GM12878 (cell line): ENCODE measurements at regions not wholly inside any gene's neighbourhood (a gene's known extent, or its start where the extent isn't known, plus 50 kb on each side); places are given as distances from the start of the nearest gene placed in this dataset.

Experiments
- ATAC-seq: fragments of 200-7000 bp; cut with Tn5 transposase; 3 replicates; pipeline ENCODE4 v1.9.1; 2020; ENCODE audit warnings: mild to moderate bottlenecking, moderate library complexity
- BruUV-seq: library from RNA; stranded (reverse); fragments of 400-500 nt; replicated peaks from 2 replicates; lab custom pipeline; 2021; lab: Mats Ljungman, UMichigan
- CTCF ChIA-PET: fragments of 300-600 bp; sonication (Branson Sonifier 250); formaldehyde crosslinking; extraction: SDS; loops from one replicate; lab custom pipeline; 2021; ENCODE audit warnings: inconsistent platforms; lab: Yijun Ruan, JAX
- POLR2A ChIA-PET: fragments of 350-600 bp; formaldehyde crosslinking; extraction: SDS; loops from one replicate; lab custom pipeline; 2021; ENCODE audit warnings: inconsistent platforms; lab: Charles Lee
- RAD21 ChIA-PET: fragments of 300-600 bp; sonication (Branson Sonifier 250); formaldehyde crosslinking; loops from one replicate; lab custom pipeline; 2023; ENCODE audit warnings: antibody characterized with exemption; ENCODE audit not compliant: unreplicated experiment; lab: Charles Lee
- SMC1A ChIA-PET: fragments of 300-600 bp; sonication (Branson Sonifier 250); formaldehyde crosslinking; loops from one replicate; lab custom pipeline; 2023; ENCODE audit not compliant: unreplicated experiment, uncharacterized antibody; lab: Charles Lee
- DNase-seq: peaks from one replicate; pipeline ENCODE4 v3.0.0-alpha.2; 2011; ENCODE audit warnings: low read depth, low spot score
- FAIRE-seq: peaks from 3 replicates; lab custom pipeline; 2011; peaks lifted over from hg19 to GRCh38; lab: Jason Lieb, UNC
- H2AFZ ChIP-seq: 2 replicates; pipeline ENCODE4 v1.6.0; 2011; ENCODE audit warnings: low read depth, low read length, control low read depth; ENCODE audit not compliant: control insufficient read depth
- H3K27ac ChIP-seq: 2 replicates; pipeline ENCODE4 v1.5.1; 2011; ENCODE audit warnings: control low read depth; ENCODE audit not compliant: control insufficient read depth, insufficient read depth
- H3K27me3 ChIP-seq, 2 experiments: replicated peaks in 1 of 2; 2 replicates each; pipeline versions ENCODE4 v1.6.0 to v1.6.1; 2011; ENCODE audit warnings: low read length in 1 of 2; ENCODE audit not compliant: control insufficient read depth in 2 of 2, insufficient read depth in 2 of 2
- H3K36me3 ChIP-seq, 2 experiments: 2 replicates each; pipeline ENCODE4 v1.5.1; 2011; ENCODE audit warnings: low read length in 1 of 2; ENCODE audit not compliant: control insufficient read depth in 2 of 2, insufficient read depth in 2 of 2
- H3K4me1 ChIP-seq: 2 replicates; pipeline ENCODE4 v1.6.1; 2011; ENCODE audit warnings: mild to moderate bottlenecking, low read length, moderate library complexity, mixed read lengths; ENCODE audit not compliant: control insufficient read depth, insufficient read depth
- H3K4me2 ChIP-seq: 2 replicates; pipeline ENCODE4 v1.6.0; 2011; ENCODE audit warnings: control low read depth; ENCODE audit not compliant: control insufficient read depth, insufficient read depth
- H3K4me3 ChIP-seq: fragments of 200-600 bp; sonication (generic); 2 replicates; pipeline ENCODE4 v1.5.1; 2016
- H3K79me2 ChIP-seq: 2 replicates; pipeline ENCODE4 v1.6.0; 2011; ENCODE audit warnings: low read length; ENCODE audit not compliant: control insufficient read depth, insufficient read depth
- H3K9ac ChIP-seq: 2 replicates; pipeline ENCODE4 v1.8.0; 2011; ENCODE audit warnings: low read length, control low read depth, mixed read lengths; ENCODE audit not compliant: control insufficient read depth, insufficient read depth
- H3K9me3 ChIP-seq: replicated peaks from 3 replicates; pipeline ENCODE4 v1.5.1; 2011; ENCODE audit warnings: mild to moderate bottlenecking, low read length; ENCODE audit not compliant: control insufficient read depth, insufficient read depth
- H4K20me1 ChIP-seq: 2 replicates; pipeline ENCODE4 v1.6.0; 2011; ENCODE audit not compliant: control insufficient read depth, insufficient read depth
- ATF7 ChIP-seq: fragments of 450-650 bp; IDR thresholded peaks from 2 replicates; pipeline ENCODE4 v1.6.1; 2016; ENCODE audit warnings: low read depth, mild to moderate bottlenecking
- CHD2 ChIP-seq: IDR thresholded peaks from 2 replicates; pipeline ENCODE4 v1.6.1; 2011; ENCODE audit warnings: low read depth, low read length, improper control_type of control experiment, borderline replicate concordance
- MTA2 ChIP-seq: fragments of 450-650 bp; IDR thresholded peaks from 2 replicates; pipeline ENCODE4 v1.6.1; 2016; ENCODE audit warnings: low read depth, mild to moderate bottlenecking, moderate library complexity
- MTA3 ChIP-seq: IDR thresholded peaks from 2 replicates; pipeline ENCODE4 v1.6.1; 2012; ENCODE audit warnings: low read length, inconsistent platforms, borderline replicate concordance
- NBN ChIP-seq: fragments of 450-650 bp; IDR thresholded peaks from 2 replicates; pipeline ENCODE4 v1.6.1; 2016
- RAD51 ChIP-seq: fragments of 450-650 bp; IDR thresholded peaks from 2 replicates; pipeline ENCODE4 v1.6.1; 2016; ENCODE audit warnings: moderate library complexity, mild to moderate bottlenecking, inconsistent platforms
- SREBF1 ChIP-seq: IDR thresholded peaks from 2 replicates; pipeline ENCODE4 v1.6.1; 2012; ENCODE audit warnings: mild to moderate bottlenecking, low read length
- STAT3 ChIP-seq: IDR thresholded peaks from 2 replicates; pipeline ENCODE4 v1.6.1; 2011; ENCODE audit warnings: low read depth, low read length, improper control_type of control experiment
- WGBS: methylation state at CpG from one replicate; pipeline ENCODE4 v1.1.6; 2016; ENCODE audit warnings: low lambda C conversion rate; ENCODE audit not compliant: insufficient replicate concordance, insufficient coverage; ENCODE audit errors: missing lambda C conversion rate; 5-methylcytosine and 5-hydroxymethylcytosine counted together
- in situ Hi-C: fragments of 300-500 bp; cut with MboI; formaldehyde crosslinking; loops from 9 replicates; pipeline ENCODE4 v1.14.3; 2018; ENCODE audit warnings: mixed read lengths
- intact Hi-C: fragments of 100-400 bp; cut with micrococcal nuclease; formaldehyde crosslinking; loops from one replicate; pipeline ENCODE4 v1.14.2; 2022; ENCODE audit not compliant: unreplicated experiment
- TF ChIP-seq, protein P1 (sequence below): fragments of 450-650 bp; IDR thresholded peaks from 2 replicates; pipeline ENCODE4 v1.6.1; 2018; ENCODE audit warnings: borderline replicate concordance, mild to moderate bottlenecking; ENCODE audit not compliant: partially characterized antibody
- TF ChIP-seq, protein P2 (sequence below): fragments of 450-650 bp; IDR thresholded peaks from 2 replicates; pipeline ENCODE4 v1.6.1; 2017; ENCODE audit warnings: low read depth, mild to moderate bottlenecking, moderate library complexity
- TF ChIP-seq, protein P3 (sequence below), 3 experiments: IDR thresholded peaks in 2 of 3; conservative IDR thresholded peaks in 1 of 3; 2 replicates each; pipeline ENCODE4 v1.5.1; 2011; ENCODE audit warnings: low read depth in 3 of 3, low read length in 3 of 3, mild to moderate bottlenecking in 3 of 3, control low read depth in 2 of 3, moderate library complexity in 2 of 3, inconsistent platforms in 1 of 3, mixed read lengths in 1 of 3; ENCODE audit not compliant: control insufficient read depth in 2 of 3, insufficient read depth in 1 of 3; ENCODE audit errors: extremely low read depth in 1 of 3
- TF ChIP-seq, protein P4 (sequence below): fragments of 450-650 bp; formaldehyde crosslinking; IDR thresholded peaks from 2 replicates; pipeline ENCODE4 v1.4.0; 2020; ENCODE audit warnings: mild to moderate bottlenecking, moderate library complexity

DNA sequence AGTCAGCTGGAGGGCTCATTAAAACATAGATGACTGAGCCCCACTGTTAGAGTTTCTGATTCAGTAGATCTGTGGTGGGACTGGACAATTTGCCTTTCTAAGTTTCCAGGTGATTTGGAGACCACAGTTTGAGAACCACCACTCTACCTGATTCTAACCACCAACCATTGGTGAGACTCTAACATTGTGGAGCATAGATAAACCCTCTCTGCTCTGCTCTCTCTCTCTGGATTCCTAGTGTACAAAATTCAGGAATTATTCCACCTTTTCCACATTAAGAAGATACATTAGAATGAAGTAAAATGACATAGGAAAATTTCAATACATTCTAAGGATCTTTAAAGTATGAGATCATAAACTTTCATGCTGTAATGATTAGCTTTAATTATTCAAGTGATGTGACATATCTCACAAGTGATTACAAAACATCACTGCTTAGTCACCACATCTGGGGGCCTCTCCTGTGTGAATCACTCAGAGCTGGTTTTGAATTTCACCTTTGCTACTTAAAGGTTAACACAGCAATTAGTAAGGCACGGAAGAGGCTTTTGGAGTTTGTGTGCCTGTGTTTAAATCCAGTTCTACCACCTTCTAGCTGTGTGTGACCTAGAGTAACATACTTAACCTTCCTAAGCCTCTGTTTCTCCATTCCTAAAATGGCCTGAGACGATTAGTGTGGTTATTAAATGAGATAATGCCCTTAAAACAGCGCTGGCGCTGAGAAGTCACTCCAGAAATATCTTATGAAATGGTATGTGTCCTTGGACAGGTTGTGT is 78.5 kb upstream of the NBEA start:
- Histone ChIP-seq H3K4me1 (no peaks in the 10 kb centered on the region), H3K4me3 (no peak overlapping the region), H3K79me2 (no peaks in the 10 kb centered on the region), H3K27me3 (no peaks in the 10 kb centered on the region), H3K36me3 (no peaks in the 10 kb centered on the region), H2AFZ (no peak overlapping the region), H3K9me3 (no peaks in the 10 kb centered on the region), H3K9ac (no peak overlapping the region), H3K27ac (no peak overlapping the region), H3K4me2 (no peak overlapping the region), H4K20me1 (no peaks in the 10 kb centered on the region)
- TF ChIP-seq, protein P1, sequence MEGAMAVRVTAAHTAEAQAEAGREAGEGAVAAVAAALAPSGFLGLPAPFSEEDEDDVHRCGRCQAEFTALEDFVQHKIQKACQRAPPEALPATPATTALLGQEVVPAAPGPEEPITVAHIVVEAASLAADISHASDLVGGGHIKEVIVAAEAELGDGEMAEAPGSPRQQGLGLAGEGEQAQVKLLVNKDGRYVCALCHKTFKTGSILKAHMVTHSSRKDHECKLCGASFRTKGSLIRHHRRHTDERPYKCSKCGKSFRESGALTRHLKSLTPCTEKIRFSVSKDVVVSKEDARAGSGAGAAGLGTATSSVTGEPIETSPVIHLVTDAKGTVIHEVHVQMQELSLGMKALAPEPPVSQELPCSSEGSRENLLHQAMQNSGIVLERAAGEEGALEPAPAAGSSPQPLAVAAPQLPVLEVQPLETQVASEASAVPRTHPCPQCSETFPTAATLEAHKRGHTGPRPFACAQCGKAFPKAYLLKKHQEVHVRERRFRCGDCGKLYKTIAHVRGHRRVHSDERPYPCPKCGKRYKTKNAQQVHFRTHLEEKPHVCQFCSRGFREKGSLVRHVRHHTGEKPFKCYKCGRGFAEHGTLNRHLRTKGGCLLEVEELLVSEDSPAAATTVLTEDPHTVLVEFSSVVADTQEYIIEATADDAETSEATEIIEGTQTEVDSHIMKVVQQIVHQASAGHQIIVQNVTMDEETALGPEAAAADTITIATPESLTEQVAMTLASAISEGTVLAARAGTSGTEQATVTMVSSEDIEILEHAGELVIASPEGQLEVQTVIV = no peak
- TF ChIP-seq RAD51 (no peak), ATF7 (no peak), SREBF1 (no peak), MTA3 (no peak), STAT3 (no peak), CHD2 (no peak), NBN (no peak), MTA2 (no peak)
- TF ChIP-seq, protein P2, sequence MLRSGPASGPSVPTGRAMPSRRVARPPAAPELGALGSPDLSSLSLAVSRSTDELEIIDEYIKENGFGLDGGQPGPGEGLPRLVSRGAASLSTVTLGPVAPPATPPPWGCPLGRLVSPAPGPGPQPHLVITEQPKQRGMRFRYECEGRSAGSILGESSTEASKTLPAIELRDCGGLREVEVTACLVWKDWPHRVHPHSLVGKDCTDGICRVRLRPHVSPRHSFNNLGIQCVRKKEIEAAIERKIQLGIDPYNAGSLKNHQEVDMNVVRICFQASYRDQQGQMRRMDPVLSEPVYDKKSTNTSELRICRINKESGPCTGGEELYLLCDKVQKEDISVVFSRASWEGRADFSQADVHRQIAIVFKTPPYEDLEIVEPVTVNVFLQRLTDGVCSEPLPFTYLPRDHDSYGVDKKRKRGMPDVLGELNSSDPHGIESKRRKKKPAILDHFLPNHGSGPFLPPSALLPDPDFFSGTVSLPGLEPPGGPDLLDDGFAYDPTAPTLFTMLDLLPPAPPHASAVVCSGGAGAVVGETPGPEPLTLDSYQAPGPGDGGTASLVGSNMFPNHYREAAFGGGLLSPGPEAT = no peak
- TF ChIP-seq, protein P3, sequence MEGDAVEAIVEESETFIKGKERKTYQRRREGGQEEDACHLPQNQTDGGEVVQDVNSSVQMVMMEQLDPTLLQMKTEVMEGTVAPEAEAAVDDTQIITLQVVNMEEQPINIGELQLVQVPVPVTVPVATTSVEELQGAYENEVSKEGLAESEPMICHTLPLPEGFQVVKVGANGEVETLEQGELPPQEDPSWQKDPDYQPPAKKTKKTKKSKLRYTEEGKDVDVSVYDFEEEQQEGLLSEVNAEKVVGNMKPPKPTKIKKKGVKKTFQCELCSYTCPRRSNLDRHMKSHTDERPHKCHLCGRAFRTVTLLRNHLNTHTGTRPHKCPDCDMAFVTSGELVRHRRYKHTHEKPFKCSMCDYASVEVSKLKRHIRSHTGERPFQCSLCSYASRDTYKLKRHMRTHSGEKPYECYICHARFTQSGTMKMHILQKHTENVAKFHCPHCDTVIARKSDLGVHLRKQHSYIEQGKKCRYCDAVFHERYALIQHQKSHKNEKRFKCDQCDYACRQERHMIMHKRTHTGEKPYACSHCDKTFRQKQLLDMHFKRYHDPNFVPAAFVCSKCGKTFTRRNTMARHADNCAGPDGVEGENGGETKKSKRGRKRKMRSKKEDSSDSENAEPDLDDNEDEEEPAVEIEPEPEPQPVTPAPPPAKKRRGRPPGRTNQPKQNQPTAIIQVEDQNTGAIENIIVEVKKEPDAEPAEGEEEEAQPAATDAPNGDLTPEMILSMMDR (IDR thresholded peaks at IDR 0.05 in 2 of 3, conservative IDR thresholded peaks at IDR 0.05 in 1 of 3; ENCODE audit: control insufficient read depth in 2 of 3, extremely low read depth in 1 of 3, insufficient read depth in 1 of 3, low read depth in 3 of 3, low read length in 3 of 3) = no peak
- TF ChIP-seq, protein P4, sequence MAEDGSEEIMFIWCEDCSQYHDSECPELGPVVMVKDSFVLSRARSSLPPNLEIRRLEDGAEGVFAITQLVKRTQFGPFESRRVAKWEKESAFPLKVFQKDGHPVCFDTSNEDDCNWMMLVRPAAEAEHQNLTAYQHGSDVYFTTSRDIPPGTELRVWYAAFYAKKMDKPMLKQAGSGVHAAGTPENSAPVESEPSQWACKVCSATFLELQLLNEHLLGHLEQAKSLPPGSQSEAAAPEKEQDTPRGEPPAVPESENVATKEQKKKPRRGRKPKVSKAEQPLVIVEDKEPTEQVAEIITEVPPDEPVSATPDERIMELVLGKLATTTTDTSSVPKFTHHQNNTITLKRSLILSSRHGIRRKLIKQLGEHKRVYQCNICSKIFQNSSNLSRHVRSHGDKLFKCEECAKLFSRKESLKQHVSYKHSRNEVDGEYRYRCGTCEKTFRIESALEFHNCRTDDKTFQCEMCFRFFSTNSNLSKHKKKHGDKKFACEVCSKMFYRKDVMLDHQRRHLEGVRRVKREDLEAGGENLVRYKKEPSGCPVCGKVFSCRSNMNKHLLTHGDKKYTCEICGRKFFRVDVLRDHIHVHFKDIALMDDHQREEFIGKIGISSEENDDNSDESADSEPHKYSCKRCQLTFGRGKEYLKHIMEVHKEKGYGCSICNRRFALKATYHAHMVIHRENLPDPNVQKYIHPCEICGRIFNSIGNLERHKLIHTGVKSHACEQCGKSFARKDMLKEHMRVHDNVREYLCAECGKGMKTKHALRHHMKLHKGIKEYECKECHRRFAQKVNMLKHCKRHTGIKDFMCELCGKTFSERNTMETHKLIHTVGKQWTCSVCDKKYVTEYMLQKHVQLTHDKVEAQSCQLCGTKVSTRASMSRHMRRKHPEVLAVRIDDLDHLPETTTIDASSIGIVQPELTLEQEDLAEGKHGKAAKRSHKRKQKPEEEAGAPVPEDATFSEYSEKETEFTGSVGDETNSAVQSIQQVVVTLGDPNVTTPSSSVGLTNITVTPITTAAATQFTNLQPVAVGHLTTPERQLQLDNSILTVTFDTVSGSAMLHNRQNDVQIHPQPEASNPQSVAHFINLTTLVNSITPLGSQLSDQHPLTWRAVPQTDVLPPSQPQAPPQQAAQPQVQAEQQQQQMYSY (CRISPR knock-in tag) = no peak
- POLR2A ChIA-PET = interaction anchor here (0.5 kb wide), 1 partner anchor 246 kb away, joined by 5 read pairs; no protein-coding TSS in a partner anchor
- DNase-seq = no peak
- ATAC-seq = no peak
- WGBS = 13% methylated on average over 4 of the region's 4 CpGs
- no TSS peak for BruUV-seq
- in situ Hi-C loops (no loop called here), intact Hi-C loops (no loop called here)
- CTCF ChIA-PET = no interaction called here
- no peak for FAIRE-seq
- RAD21 ChIA-PET = no interaction called here
- SMC1A ChIA-PET = no interaction called here
